ENCODE measurements at regions not wholly inside any gene's neighbourhood (a gene's known extent, or its start where the extent isn't known, plus 50 kb on each side); places are given as distances from the start of the nearest gene placed in this dataset.

GRCh38 chr13:79745081-79745480, 264.1 kb downstream of the NDFIP2 start:
- DNase-seq (ENCODE audit: low read depth, low spot score): no peak
- Histone ChIP-seq H2AFZ (ENCODE audit: low read depth, low read length, poor library complexity, severe bottlenecking) (no peak overlapping the region), H3K27me3 (ENCODE audit: insufficient read depth, low read length) (no peaks in the 10 kb centered on the region), H3K9me3 (ENCODE audit: control insufficient read depth in 1 of 2, insufficient read depth in 1 of 2, low read depth in 1 of 2, low read length in 2 of 2) (no peaks in the 10 kb centered on the region), H3K79me2 (ENCODE audit: insufficient read depth, low read length) (no peaks in the 10 kb centered on the region), H3K4me3 (replicated peaks in 1 of 2; ENCODE audit: low read depth in 1 of 2, low read length in 2 of 2) (no peak overlapping the region), H3K36me3 (ENCODE audit: control insufficient read depth in 1 of 2, insufficient read depth in 2 of 2, low read length in 2 of 2) (no peaks in the 10 kb centered on the region), H3K4me1 (ENCODE audit: control insufficient read depth in 1 of 2, insufficient read depth in 2 of 2, low read length in 2 of 2) (no peaks in the 10 kb centered on the region), H4K20me1 (ENCODE audit: insufficient read depth) (no peaks in the 10 kb centered on the region), H3K9ac (ENCODE audit: low read length) (no peak overlapping the region), H3K9me2 (ENCODE audit: insufficient read depth) (no peaks in the 10 kb centered on the region), H3K27ac (ENCODE audit: low read depth, low read length) (no peak overlapping the region), H3K4me2 (ENCODE audit: low read length) (no peak overlapping the region)
- ChIA-PET RAD21 (ENCODE audit: low non-redundant PET in 1 of 2, low total read pairs in 2 of 2, uncharacterized antibody in 2 of 2, unreplicated experiment in 2 of 2) (no interaction called here), POLR2A (no interaction called here), CTCF (no interaction called here)
- no peak for TF ChIP-seq ZFX (IDR thresholded peaks at IDR 0.05)
- TF ChIP-seq CTCF (IDR thresholded peaks at IDR 0.05 in 2 of 3, conservative IDR thresholded peaks at IDR 0.05 in 1 of 3; ENCODE audit: borderline replicate concordance in 1 of 3, insufficient read depth in 1 of 3, low read depth in 2 of 3, low read length in 2 of 3): no peak
- no peak for TF ChIP-seq EZH2phosphoT487 (IDR thresholded peaks at IDR 0.05; ENCODE audit: borderline replicate concordance)
- TF ChIP-seq YY1 (IDR thresholded peaks at IDR 0.05; ENCODE audit: extremely low read depth, insufficient replicate concordance, low read depth, low read length): no peak
- no peak for ATAC-seq
- intact Hi-C loops (cut with micrococcal nuclease): no loop called here
- BruUV-seq (replicated peaks): no TSS peak

GRCh38 chr13:79742923-79743322, 262.0 kb downstream of the NDFIP2 start:
- CTCF ChIA-PET: no interaction called here
- BruUV-seq (replicated peaks): no TSS peak
- ATAC-seq: no peak
- TF ChIP-seq EGR1 (IDR thresholded peaks at IDR 0.05; ENCODE audit: low read depth) (no peak), SIN3A (IDR thresholded peaks at IDR 0.05; ENCODE audit: low read depth) (no peak), CEBPB (IDR thresholded peaks at IDR 0.05; ENCODE audit: low read depth) (no peak), POLR2AphosphoS5 (IDR thresholded peaks at IDR 0.05; ENCODE audit: low read depth, low read length) (no peak), TCF7L2 (IDR thresholded peaks at IDR 0.05; ENCODE audit: borderline replicate concordance, extremely low read depth, insufficient read depth, insufficient read length) (no peak), REST (IDR thresholded peaks at IDR 0.05; ENCODE audit: low read depth) (no peak), JUND (IDR thresholded peaks at IDR 0.05) (no peak), ZBTB33 (IDR thresholded peaks at IDR 0.05; ENCODE audit: extremely low read depth, insufficient replicate concordance, low read length) (no peak)

More at GRCh38 chr13:79742923-79743322, 262.0 kb downstream of the NDFIP2 start:
- no peak overlapping the region for H3K4me2 ChIP-seq (ENCODE audit: low read length)
- RAD21 ChIA-PET (ENCODE audit: low non-redundant PET in 1 of 2, low total read pairs in 2 of 2, uncharacterized antibody in 2 of 2, unreplicated experiment in 2 of 2): no interaction called here
- no peaks in the 10 kb centered on the region for H3K79me2 ChIP-seq (ENCODE audit: insufficient read depth, low read length)
- no peaks in the 10 kb centered on the region for H3K27me3 ChIP-seq (ENCODE audit: insufficient read depth, low read length)
- no peak overlapping the region for H3K27ac ChIP-seq (ENCODE audit: low read depth, low read length)
- H3K36me3 ChIP-seq (ENCODE audit: control insufficient read depth in 1 of 2, insufficient read depth in 2 of 2, low read length in 2 of 2): no peaks in the 10 kb centered on the region
- H3K9ac ChIP-seq (ENCODE audit: low read length): no peak overlapping the region
- no peaks in the 10 kb centered on the region for H3K4me1 ChIP-seq (ENCODE audit: control insufficient read depth in 1 of 2, insufficient read depth in 2 of 2, low read length in 2 of 2)
- POLR2A ChIA-PET: no interaction called here
- no peaks in the 10 kb centered on the region for H3K9me2 ChIP-seq (ENCODE audit: insufficient read depth)
- no peak overlapping the region for H2AFZ ChIP-seq (ENCODE audit: low read depth, low read length, poor library complexity, severe bottlenecking)
- no peak for DNase-seq (ENCODE audit: low read depth, low spot score)
- intact Hi-C loops (cut with micrococcal nuclease): no loop called here
- H3K9me3 ChIP-seq (ENCODE audit: control insufficient read depth in 1 of 2, insufficient read depth in 1 of 2, low read depth in 1 of 2, low read length in 2 of 2): no peaks in the 10 kb centered on the region
- no peaks in the 10 kb centered on the region for H4K20me1 ChIP-seq (ENCODE audit: insufficient read depth)
- H3K4me3 ChIP-seq (replicated peaks in 1 of 2; ENCODE audit: low read depth in 1 of 2, low read length in 2 of 2): no peak overlapping the region
